HCT116 (cell line): ENCODE measurements at regions not wholly inside any gene's neighbourhood (a gene's known extent, or its start where the extent isn't known, plus 50 kb on each side); places are given as distances from the start of the nearest gene placed in this dataset.

Experiments used
- ATAC-seq: fragments of 200-7000 bp; cut with Tn5 transposase; 2 replicates; pipeline ENCODE4 v1.9.1; 2020; ENCODE audit warnings: mild to moderate bottlenecking, moderate library complexity
- BruUV-seq: library from RNA; stranded (reverse); fragments of 400-500 nt; replicated peaks from 2 replicates; lab custom pipeline; 2021; lab: Mats Ljungman, UMichigan
- CTCF ChIA-PET: fragments of 300-600 bp; sonication (Branson Sonifier 250); formaldehyde crosslinking; loops from one replicate; lab custom pipeline; 2021; ENCODE audit warnings: antibody characterized with exemption; lab: Charles Lee
- POLR2A ChIA-PET: fragments of 300-600, 350-600 bp; sonication (Branson Sonifier 250); formaldehyde crosslinking; loops from one replicate; lab custom pipeline; 2021; ENCODE audit warnings: antibody characterized with exemption; lab: Charles Lee
- RAD21 ChIA-PET, 2 experiments: fragments of 300-600 bp; sonication (Branson Sonifier 250); formaldehyde crosslinking; loops; one replicate each; lab custom pipeline; 2023; ENCODE audit warnings: low total read pairs in 2 of 2; ENCODE audit not compliant: uncharacterized antibody in 2 of 2, unreplicated experiment in 2 of 2, low non-redundant PET in 1 of 2; lab: Charles Lee
- DNase-seq: peaks from one replicate; pipeline ENCODE4 v3.0.0-alpha.2; 2010; ENCODE audit warnings: low read depth, low spot score
- H2AFZ ChIP-seq: fragments of 200-600 bp; shearing (Covaris generic), sonication (generic); 2 replicates; pipeline ENCODE4 v1.6.1; 2017; ENCODE audit warnings: low read depth, mixed run types, mixed read lengths, antibody characterized with exemption, low read length; ENCODE audit not compliant: poor library complexity, severe bottlenecking
- H3K27ac ChIP-seq: 2 replicates; pipeline ENCODE4 v1.5.1; 2012; ENCODE audit warnings: low read depth, low read length
- H3K27me3 ChIP-seq: fragments of 200-600 bp; sonication (generic); 2 replicates; pipeline ENCODE4 v1.6.1; 2016; ENCODE audit warnings: mixed run types, low read length, mixed read lengths; ENCODE audit not compliant: insufficient read depth
- H3K36me3 ChIP-seq, 2 experiments: fragments of 200-500 bp in 1 of 2; fragments of 200-600 bp in 1 of 2; sonication (Bioruptor generic) in 1 of 2; sonication (generic) in 1 of 2; 2 replicates each; pipeline versions ENCODE4 v1.5.1 to v1.6.1; 2014 to 2016; ENCODE audit warnings: low read length in 2 of 2, inconsistent platforms in 1 of 2, mixed read lengths in 1 of 2, mixed run types in 1 of 2; ENCODE audit not compliant: insufficient read depth in 2 of 2, control insufficient read depth in 1 of 2
- H3K4me1 ChIP-seq, 2 experiments: fragments of 200-600 bp in 1 of 2; sonication (generic) in 1 of 2; 2 replicates each; pipeline versions ENCODE4 v1.5.1 to v1.6.1; 2012 to 2017; ENCODE audit warnings: low read length in 2 of 2, inconsistent platforms in 1 of 2, mild to moderate bottlenecking in 1 of 2, mixed read lengths in 1 of 2, mixed run types in 1 of 2, moderate library complexity in 1 of 2; ENCODE audit not compliant: insufficient read depth in 2 of 2, control insufficient read depth in 1 of 2
- H3K4me2 ChIP-seq: fragments of 200-600 bp; sonication (generic); 2 replicates; pipeline ENCODE4 v1.6.1; 2017; ENCODE audit warnings: mixed run types, low read length, mixed read lengths
- H3K4me3 ChIP-seq, 2 experiments: fragments of 200-600 bp in 1 of 2; sonication (generic) in 1 of 2; replicated peaks in 1 of 2; 2 replicates each; pipeline ENCODE4 v1.5.1; 2011 to 2016; ENCODE audit warnings: low read length in 2 of 2, control low read depth in 1 of 2, low read depth in 1 of 2, mild to moderate bottlenecking in 1 of 2, mixed read lengths in 1 of 2, mixed run types in 1 of 2
- H3K79me2 ChIP-seq: fragments of 200-600 bp; sonication (generic); 2 replicates; pipeline ENCODE4 v1.6.1; 2017; ENCODE audit warnings: mild to moderate bottlenecking, mixed run types, low read length, moderate library complexity, mixed read lengths; ENCODE audit not compliant: insufficient read depth
- H3K9ac ChIP-seq: fragments of 200-600 bp; sonication (generic); 2 replicates; pipeline ENCODE4 v1.6.1; 2016; ENCODE audit warnings: low read length, mixed read lengths
- H3K9me2 ChIP-seq: fragments of 200-600 bp; sonication (generic), shearing (Covaris generic); 2 replicates; pipeline ENCODE4 v1.6.1; 2017; ENCODE audit warnings: mixed run types, mild to moderate bottlenecking, moderate library complexity; ENCODE audit not compliant: insufficient read depth
- H3K9me3 ChIP-seq, 2 experiments: fragments of 200-500 bp in 1 of 2; fragments of 200-600 bp in 1 of 2; sonication (Bioruptor generic) in 1 of 2; sonication (generic) in 1 of 2; 2 replicates each; pipeline ENCODE4 v1.6.1; 2014 to 2017; ENCODE audit warnings: low read length in 2 of 2, mixed read lengths in 2 of 2, inconsistent platforms in 1 of 2, low read depth in 1 of 2, mild to moderate bottlenecking in 1 of 2, mixed run types in 1 of 2, moderate library complexity in 1 of 2; ENCODE audit not compliant: control insufficient read depth in 1 of 2, insufficient read depth in 1 of 2
- H4K20me1 ChIP-seq: fragments of 200-600 bp; sonication (generic), shearing (Covaris generic); 2 replicates; pipeline ENCODE4 v1.6.1; 2017; ENCODE audit warnings: mixed run types, mild to moderate bottlenecking, moderate library complexity; ENCODE audit not compliant: insufficient read depth
- CTCF ChIP-seq, 3 experiments: fragments of 200-600 bp in 1 of 3; sonication (generic) in 1 of 3; IDR thresholded peaks in 2 of 3; conservative IDR thresholded peaks in 1 of 3; 2 replicates each; pipeline ENCODE4 v1.5.1; 2012 to 2017; ENCODE audit warnings: low read depth in 2 of 3, low read length in 2 of 3, antibody characterized with exemption in 1 of 3, borderline replicate concordance in 1 of 3, control low read depth in 1 of 3, mild to moderate bottlenecking in 1 of 3, mixed read lengths in 1 of 3, mixed run types in 1 of 3, moderate library complexity in 1 of 3; ENCODE audit not compliant: insufficient read depth in 1 of 3
- EZH2 ChIP-seq: fragments of 200-600 bp; sonication (generic); IDR thresholded peaks from 2 replicates; pipeline ENCODE4 v1.6.1; 2017; ENCODE audit warnings: antibody characterized with exemption, mixed run types
- EZH2phosphoT487 ChIP-seq: fragments of 200-600 bp; IDR thresholded peaks from 2 replicates; pipeline ENCODE4 v1.6.1; 2018; ENCODE audit warnings: antibody characterized with exemption, borderline replicate concordance
- POLR2A ChIP-seq: IDR thresholded peaks from 2 replicates; pipeline ENCODE4 v1.7.0; 2011; ENCODE audit warnings: borderline replicate concordance; ENCODE audit not compliant: insufficient read depth, insufficient read length; ENCODE audit errors: extremely low read depth
- POLR2AphosphoS5 ChIP-seq: IDR thresholded peaks from 2 replicates; pipeline ENCODE4 v1.6.1; 2011; ENCODE audit warnings: mild to moderate bottlenecking, low read depth, low read length, moderate library complexity
- SIN3A ChIP-seq: IDR thresholded peaks from 2 replicates; pipeline ENCODE4 v1.6.1; 2012; ENCODE audit warnings: low read depth
- SRF ChIP-seq: IDR thresholded peaks from 2 replicates; pipeline ENCODE4 v1.6.1; 2012; ENCODE audit warnings: low read depth
- YY1 ChIP-seq: IDR thresholded peaks from 2 replicates; pipeline ENCODE4 v1.6.1; 2011; ENCODE audit warnings: low read length, low read depth, moderate library complexity, mild to moderate bottlenecking; ENCODE audit not compliant: insufficient replicate concordance; ENCODE audit errors: extremely low read depth
- ZFX ChIP-seq: fragments of 450-650 bp; IDR thresholded peaks from 2 replicates; pipeline ENCODE4 v1.6.1; 2017
- ZNF274 ChIP-seq: fragments of 200-500 bp; sonication (Bioruptor generic); IDR thresholded peaks from 2 replicates; pipeline ENCODE4 v1.6.1; 2014; ENCODE audit warnings: mild to moderate bottlenecking, low read depth, low read length, inconsistent platforms
- intact Hi-C: fragments of 100-400 bp; cut with micrococcal nuclease; formaldehyde crosslinking; loops from 2 replicates; pipeline ENCODE4 v1.10.0; 2022
- TF ChIP-seq, protein P1 (sequence below): IDR thresholded peaks from 2 replicates; pipeline ENCODE4 v1.6.1; 2012

DNA sequence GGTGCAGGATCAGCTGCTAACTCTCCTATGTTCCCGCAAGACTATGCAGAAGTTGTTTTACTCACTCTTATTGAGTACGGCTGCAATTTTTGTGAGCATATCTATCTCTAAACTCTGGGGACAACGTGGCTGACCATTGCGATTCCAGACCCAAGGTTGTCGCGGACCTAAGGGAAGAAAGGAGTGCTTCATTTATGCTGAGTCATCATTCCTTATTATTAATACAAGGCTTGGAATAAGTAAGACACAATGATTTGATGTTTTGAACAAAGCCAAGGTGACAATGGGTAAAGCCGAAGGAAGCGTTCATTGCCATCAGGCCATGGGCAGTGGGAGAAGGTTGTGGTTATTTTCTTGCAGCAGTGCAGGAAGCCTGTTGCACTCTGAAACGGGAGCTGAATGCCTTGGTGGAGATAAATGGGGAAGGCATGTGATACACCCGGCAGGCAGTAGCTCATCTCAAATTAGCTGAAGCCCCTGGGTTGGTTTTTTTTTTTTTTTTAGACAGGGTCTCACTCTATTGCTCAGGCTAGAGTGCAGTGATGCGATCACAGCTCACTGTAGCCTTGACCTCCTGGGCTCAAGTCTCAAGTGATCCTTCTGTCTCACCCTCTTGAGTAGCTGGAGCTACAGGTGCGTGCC, 605.7 kb downstream of the TYW1 start:
- no peak for DNase-seq
- BruUV-seq = no TSS peak
- ATAC-seq = no peak
- H3K36me3 ChIP-seq = no peaks in the 10 kb centered on the region
- H3K9ac ChIP-seq = no peak overlapping the region
- no peak overlapping the region for H2AFZ ChIP-seq
- no peaks in the 10 kb centered on the region for H3K79me2 ChIP-seq
- no peak overlapping the region for H3K4me3 ChIP-seq
- H3K27ac ChIP-seq = no peak overlapping the region
- intact Hi-C loops = no loop called here
- H3K4me2 ChIP-seq = no peak overlapping the region
- no peaks in the 10 kb centered on the region for H4K20me1 ChIP-seq
- RAD21 ChIA-PET = no interaction called here
- POLR2A ChIA-PET = no interaction called here
- TF ChIP-seq EZH2 (no peak), CTCF (IDR thresholded peaks at IDR 0.05 in 2 of 3, conservative IDR thresholded peaks at IDR 0.05 in 1 of 3; ENCODE audit: borderline replicate concordance in 1 of 3, insufficient read depth in 1 of 3, low read depth in 2 of 3, low read length in 2 of 3) (no peak), SIN3A (no peak), EZH2phosphoT487 (no peak), ZNF274 (no peak), ZFX (no peak), YY1 (no peak), SRF (no peak), POLR2A (no peak), POLR2AphosphoS5 (no peak)
- TF ChIP-seq, protein P1, sequence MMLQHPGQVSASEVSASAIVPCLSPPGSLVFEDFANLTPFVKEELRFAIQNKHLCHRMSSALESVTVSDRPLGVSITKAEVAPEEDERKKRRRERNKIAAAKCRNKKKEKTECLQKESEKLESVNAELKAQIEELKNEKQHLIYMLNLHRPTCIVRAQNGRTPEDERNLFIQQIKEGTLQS = no peak
- CTCF ChIA-PET = no interaction called here
- no peaks in the 10 kb centered on the region for H3K9me2 ChIP-seq
- H3K4me1 ChIP-seq = no peaks in the 10 kb centered on the region
- no peaks in the 10 kb centered on the region for H3K27me3 ChIP-seq
- no peaks in the 10 kb centered on the region; a peak in 1 of 4 replicates for H3K9me3 ChIP-seq
